ENCODE measurements at regions not wholly inside any gene's neighbourhood (a gene's known extent, or its start where the extent isn't known, plus 50 kb on each side); places are given as distances from the start of the nearest gene placed in this dataset.

DNA sequence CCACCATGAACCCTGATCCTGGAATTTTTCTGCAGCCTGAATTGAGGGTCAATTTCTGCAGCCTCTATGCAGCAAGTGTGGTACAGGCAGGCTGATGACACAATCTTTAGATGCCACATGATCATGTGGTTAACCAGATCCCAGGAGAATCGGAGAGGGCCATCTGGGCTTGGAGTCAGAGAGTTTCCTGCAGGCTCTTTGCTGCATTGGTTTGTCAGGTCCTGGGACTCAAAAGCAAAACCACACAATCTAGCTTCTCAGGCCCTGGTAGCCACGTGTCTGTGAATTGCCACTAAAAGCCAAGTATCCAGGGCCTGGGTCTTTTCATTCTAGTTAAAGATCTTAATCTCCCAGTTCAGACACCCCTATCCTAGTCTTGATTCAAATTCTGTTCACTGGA is 464.5 kb downstream of the BCOR start:
- WGBS (ENCODE audit: low lambda C conversion rate): 11% methylated on average over 2 of the region's 2 CpGs
- DNase-seq: peak; percentile 65

DNA sequence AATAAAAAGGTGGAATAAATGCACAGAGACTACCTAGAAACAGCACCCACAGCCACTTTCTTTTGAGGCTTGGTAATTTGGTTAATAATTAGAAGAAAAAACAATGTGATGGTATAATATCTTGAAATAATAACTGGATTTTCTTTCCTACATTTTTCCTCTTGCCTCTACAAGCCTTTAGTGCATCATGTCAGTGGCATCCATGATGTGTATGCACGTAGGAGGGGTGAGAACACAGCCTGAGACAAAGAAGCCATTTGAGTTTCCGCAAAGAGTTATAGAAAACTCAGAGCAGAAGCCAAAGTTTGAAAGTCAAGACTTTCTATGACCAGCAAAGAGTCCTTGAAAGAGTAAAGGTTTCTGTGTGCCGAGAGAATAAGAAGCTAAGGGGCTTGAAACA is 461.3 kb downstream of the BCOR start:
- Histone ChIP-seq H3K4me3 (ENCODE audit: low read depth in 2 of 2, low read length in 1 of 2) (no peak overlapping the region), H3K79me2 (ENCODE audit: insufficient read depth) (no peaks in the 10 kb centered on the region), H3K4me2 (no peak overlapping the region), H3K9me3 (no peaks in the 10 kb centered on the region), H4K20me1 (ENCODE audit: insufficient read depth) (no peaks in the 10 kb centered on the region), H3K4me1 (ENCODE audit: control insufficient read depth in 1 of 2, insufficient read depth in 2 of 2, low read depth in 1 of 2, low read length in 1 of 2) (peaks cover 0 to 6% of the 10 kb centered on the region in 2 experiments; a peak in 1 of 4 replicates), H3K9ac (no peak overlapping the region), H2AFZ (ENCODE audit: low read depth) (no peak overlapping the region), H3K27me3 (ENCODE audit: insufficient read depth) (peaks cover 3% of the 10 kb centered on the region; the same call in 1 of the 2 replicates), H3K27ac (ENCODE audit: low read depth in 2 of 2, low read length in 1 of 2) (no peak overlapping the region), H3K36me3 (replicated peaks in 1 of 2; ENCODE audit: control insufficient read depth in 1 of 2, insufficient read depth in 2 of 2, low read length in 1 of 2) (no peaks in the 10 kb centered on the region), H3F3A (replicated peaks; ENCODE audit: insufficient read depth) (no peaks in the 10 kb centered on the region), H3K9me2 (no peaks in the 10 kb centered on the region)
- TF ChIP-seq GABPA (IDR thresholded peaks at IDR 0.05; ENCODE audit: low read depth) (no peak), NRF1 (IDR thresholded peaks at IDR 0.05; ENCODE audit: low read depth, low read length) (no peak), TAF1 (IDR thresholded peaks at IDR 0.05; ENCODE audit: borderline replicate concordance, low read depth, low read length) (no peak), RFX5 (IDR thresholded peaks at IDR 0.05; ENCODE audit: low read length) (no peak), RCOR1 (IDR thresholded peaks at IDR 0.05; ENCODE audit: low read length) (no peak), FOXJ3 (CRISPR knock-in tag; IDR thresholded peaks at IDR 0.05) (no peak), TEAD4 (IDR thresholded peaks at IDR 0.05; ENCODE audit: borderline replicate concordance, insufficient read depth) (no peak)
- TF ChIP-seq, protein P1, sequence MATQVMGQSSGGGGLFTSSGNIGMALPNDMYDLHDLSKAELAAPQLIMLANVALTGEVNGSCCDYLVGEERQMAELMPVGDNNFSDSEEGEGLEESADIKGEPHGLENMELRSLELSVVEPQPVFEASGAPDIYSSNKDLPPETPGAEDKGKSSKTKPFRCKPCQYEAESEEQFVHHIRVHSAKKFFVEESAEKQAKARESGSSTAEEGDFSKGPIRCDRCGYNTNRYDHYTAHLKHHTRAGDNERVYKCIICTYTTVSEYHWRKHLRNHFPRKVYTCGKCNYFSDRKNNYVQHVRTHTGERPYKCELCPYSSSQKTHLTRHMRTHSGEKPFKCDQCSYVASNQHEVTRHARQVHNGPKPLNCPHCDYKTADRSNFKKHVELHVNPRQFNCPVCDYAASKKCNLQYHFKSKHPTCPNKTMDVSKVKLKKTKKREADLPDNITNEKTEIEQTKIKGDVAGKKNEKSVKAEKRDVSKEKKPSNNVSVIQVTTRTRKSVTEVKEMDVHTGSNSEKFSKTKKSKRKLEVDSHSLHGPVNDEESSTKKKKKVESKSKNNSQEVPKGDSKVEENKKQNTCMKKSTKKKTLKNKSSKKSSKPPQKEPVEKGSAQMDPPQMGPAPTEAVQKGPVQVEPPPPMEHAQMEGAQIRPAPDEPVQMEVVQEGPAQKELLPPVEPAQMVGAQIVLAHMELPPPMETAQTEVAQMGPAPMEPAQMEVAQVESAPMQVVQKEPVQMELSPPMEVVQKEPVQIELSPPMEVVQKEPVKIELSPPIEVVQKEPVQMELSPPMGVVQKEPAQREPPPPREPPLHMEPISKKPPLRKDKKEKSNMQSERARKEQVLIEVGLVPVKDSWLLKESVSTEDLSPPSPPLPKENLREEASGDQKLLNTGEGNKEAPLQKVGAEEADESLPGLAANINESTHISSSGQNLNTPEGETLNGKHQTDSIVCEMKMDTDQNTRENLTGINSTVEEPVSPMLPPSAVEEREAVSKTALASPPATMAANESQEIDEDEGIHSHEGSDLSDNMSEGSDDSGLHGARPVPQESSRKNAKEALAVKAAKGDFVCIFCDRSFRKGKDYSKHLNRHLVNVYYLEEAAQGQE (IDR thresholded peaks at IDR 0.05; ENCODE audit: low read depth, low read length): no peak
- DNase-seq: no peak
- WGBS (ENCODE audit: low lambda C conversion rate): 48% methylated on average over 3 of the region's 3 CpGs
- POLR2A ChIA-PET: interaction anchor here (1.0 kb wide), 1 partner anchor 80 kb away, joined by 3 read pairs; no protein-coding TSS in a partner anchor
- CTCF ChIA-PET: no interaction called here

More for the DNA sequence above, 464.5 kb downstream of the BCOR start:
- Histone ChIP-seq H3K4me3 (ENCODE audit: low read depth in 2 of 2, low read length in 1 of 2) (no peak overlapping the region), H3K4me2 (no peak overlapping the region), H3K79me2 (ENCODE audit: insufficient read depth) (no peaks in the 10 kb centered on the region), H3K27me3 (ENCODE audit: insufficient read depth) (0 out of 2 replicates have a peak, but pooled peaks cover 8% of the 10 kb centered on the region), H3K9ac (no peak overlapping the region), H2AFZ (ENCODE audit: low read depth) (no peak overlapping the region), H4K20me1 (ENCODE audit: insufficient read depth) (no peaks in the 10 kb centered on the region), H3K27ac (ENCODE audit: low read depth in 2 of 2, low read length in 1 of 2) (peak overlapping the region in 1 of 2 experiments; percentile 85; a peak in 2 of 4 replicates), H3K9me2 (no peaks in the 10 kb centered on the region), H3K36me3 (replicated peaks in 1 of 2; ENCODE audit: control insufficient read depth in 1 of 2, insufficient read depth in 2 of 2, low read length in 1 of 2) (no peaks in the 10 kb centered on the region), H3K9me3 (no peaks in the 10 kb centered on the region), H3F3A (replicated peaks; ENCODE audit: insufficient read depth) (no peaks in the 10 kb centered on the region), H3K4me1 (ENCODE audit: control insufficient read depth in 1 of 2, insufficient read depth in 2 of 2, low read depth in 1 of 2, low read length in 1 of 2) (peaks cover 0 to 6% of the 10 kb centered on the region in 2 experiments; a peak in 1 of 4 replicates)
- ChIA-PET POLR2A (no interaction called here), CTCF (interaction anchor here (1.2 kb wide), 1 partner anchor 484 kb away, joined by 3 read pairs; no protein-coding TSS in a partner anchor)
- TF ChIP-seq NFIC (IDR thresholded peaks at IDR 0.05; ENCODE audit: borderline replicate concordance) (no peak), MXI1 (IDR thresholded peaks at IDR 0.05; ENCODE audit: low read depth, low read length) (peak; percentile 71; the same call in 1 of the 2 replicates), TAF1 (IDR thresholded peaks at IDR 0.05; ENCODE audit: borderline replicate concordance, low read depth, low read length) (no peak), RAD21 (IDR thresholded peaks at IDR 0.05; ENCODE audit: low read length) (no peak; the same call in 1 of the 2 replicates), EZH2phosphoT487 (IDR thresholded peaks at IDR 0.05; ENCODE audit: borderline replicate concordance, low read depth) (no peak), YY1 (IDR thresholded peaks at IDR 0.05; ENCODE audit: low read depth) (no peak), RXRA (IDR thresholded peaks at IDR 0.05; ENCODE audit: borderline replicate concordance, low read depth) (no peak), SMC3 (IDR thresholded peaks at IDR 0.05; ENCODE audit: low read depth, low read length) (no peak), TCF12 (IDR thresholded peaks at IDR 0.05) (peak; percentile 34; the same call in 1 of the 2 replicates), GABPA (IDR thresholded peaks at IDR 0.05; ENCODE audit: low read depth) (no peak), ELF1 (IDR thresholded peaks at IDR 0.05) (no peak), FOXJ3 (CRISPR knock-in tag; IDR thresholded peaks at IDR 0.05) (0 out of 2 replicates have a peak, but pooled peaks have one; percentile 34), CHD2 (IDR thresholded peaks at IDR 0.05; ENCODE audit: low read length, partially characterized antibody) (no peak), POLR2AphosphoS5 (IDR thresholded peaks at IDR 0.05; ENCODE audit: low read depth, low read length) (no peak), JUND (IDR thresholded peaks at IDR 0.05) (no peak), EP300 (IDR thresholded peaks at IDR 0.05; ENCODE audit: borderline replicate concordance in 1 of 2, low read depth in 1 of 2, low read length in 1 of 2) (peak in 1 of 2 experiments; percentile 65; a peak in 2 of 4 replicates), RCOR1 (IDR thresholded peaks at IDR 0.05; ENCODE audit: low read length) (peak; percentile 35; the same call in 1 of the 2 replicates), GATA2 (CRISPR knock-in tag; IDR thresholded peaks at IDR 0.05) (peak; percentile 28)
- TF ChIP-seq, protein P2, sequence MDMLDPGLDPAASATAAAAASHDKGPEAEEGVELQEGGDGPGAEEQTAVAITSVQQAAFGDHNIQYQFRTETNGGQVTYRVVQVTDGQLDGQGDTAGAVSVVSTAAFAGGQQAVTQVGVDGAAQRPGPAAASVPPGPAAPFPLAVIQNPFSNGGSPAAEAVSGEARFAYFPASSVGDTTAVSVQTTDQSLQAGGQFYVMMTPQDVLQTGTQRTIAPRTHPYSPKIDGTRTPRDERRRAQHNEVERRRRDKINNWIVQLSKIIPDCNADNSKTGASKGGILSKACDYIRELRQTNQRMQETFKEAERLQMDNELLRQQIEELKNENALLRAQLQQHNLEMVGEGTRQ (IDR thresholded peaks at IDR 0.05; ENCODE audit: borderline replicate concordance, low read depth, low read length): no peak
- TF ChIP-seq, protein P3, sequence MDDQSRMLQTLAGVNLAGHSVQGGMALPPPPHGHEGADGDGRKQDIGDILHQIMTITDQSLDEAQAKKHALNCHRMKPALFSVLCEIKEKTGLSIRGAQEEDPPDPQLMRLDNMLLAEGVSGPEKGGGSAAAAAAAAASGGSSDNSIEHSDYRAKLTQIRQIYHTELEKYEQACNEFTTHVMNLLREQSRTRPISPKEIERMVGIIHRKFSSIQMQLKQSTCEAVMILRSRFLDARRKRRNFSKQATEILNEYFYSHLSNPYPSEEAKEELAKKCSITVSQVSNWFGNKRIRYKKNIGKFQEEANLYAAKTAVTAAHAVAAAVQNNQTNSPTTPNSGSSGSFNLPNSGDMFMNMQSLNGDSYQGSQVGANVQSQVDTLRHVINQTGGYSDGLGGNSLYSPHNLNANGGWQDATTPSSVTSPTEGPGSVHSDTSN (IDR thresholded peaks at IDR 0.05): no peak
- TF ChIP-seq, protein P4, sequence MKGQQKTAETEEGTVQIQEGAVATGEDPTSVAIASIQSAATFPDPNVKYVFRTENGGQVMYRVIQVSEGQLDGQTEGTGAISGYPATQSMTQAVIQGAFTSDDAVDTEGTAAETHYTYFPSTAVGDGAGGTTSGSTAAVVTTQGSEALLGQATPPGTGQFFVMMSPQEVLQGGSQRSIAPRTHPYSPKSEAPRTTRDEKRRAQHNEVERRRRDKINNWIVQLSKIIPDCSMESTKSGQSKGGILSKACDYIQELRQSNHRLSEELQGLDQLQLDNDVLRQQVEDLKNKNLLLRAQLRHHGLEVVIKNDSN (IDR thresholded peaks at IDR 0.05; ENCODE audit: borderline replicate concordance, low read depth): no peak
